Liver (tissue), 8 donors: ENCODE measurements at regions not wholly inside any gene's neighbourhood (a gene's known extent, or its start where the extent isn't known, plus 50 kb on each side); places are given as distances from the start of the nearest gene placed in this dataset.

Experiments used
- DNase-seq: peaks from one replicate; pipeline ENCODE4 v3.0.0-alpha.2; 2017; ENCODE audit warnings: low spot score
- H3K27ac ChIP-seq, 2 donors: one replicate each; pipeline ENCODE4 v1.7.0; 2013; ENCODE audit warnings: inconsistent platforms in 2 of 2, low read length in 2 of 2, control low read depth in 1 of 2, low read depth in 1 of 2, mild to moderate bottlenecking in 1 of 2
- H3K27me3 ChIP-seq, 4 donors: one replicate each; pipeline versions ENCODE4 v1.6.1 to v1.7.0; 2013; ENCODE audit warnings: low read length in 3 of 4, inconsistent platforms in 1 of 4, mild to moderate bottlenecking in 1 of 4, moderate library complexity in 1 of 4; ENCODE audit not compliant: control insufficient read depth in 4 of 4, insufficient read depth in 4 of 4
- H3K36me3 ChIP-seq, 4 donors: one replicate each; pipeline versions ENCODE4 v1.6.1 to v1.7.0; 2013; ENCODE audit warnings: low read length in 3 of 4, mild to moderate bottlenecking in 3 of 4, low read depth in 1 of 4, moderate library complexity in 1 of 4; ENCODE audit not compliant: control insufficient read depth in 4 of 4, insufficient read depth in 3 of 4
- H3K4me1 ChIP-seq, 4 donors: one replicate each; pipeline versions ENCODE4 v1.6.1 to v1.7.0; 2013; ENCODE audit warnings: low read length in 3 of 4, mild to moderate bottlenecking in 3 of 4, moderate library complexity in 1 of 4; ENCODE audit not compliant: control insufficient read depth in 4 of 4, insufficient read depth in 4 of 4
- H3K4me3 ChIP-seq, 3 donors: one replicate each; pipeline versions ENCODE4 v1.6.1 to v1.7.0; 2013; ENCODE audit warnings: low read length in 3 of 3, control low read depth in 1 of 3, low read depth in 1 of 3, mild to moderate bottlenecking in 1 of 3
- H3K9ac ChIP-seq, 2 donors: one replicate each; pipeline ENCODE4 v1.7.0; 2013; ENCODE audit warnings: low read length in 2 of 2, mild to moderate bottlenecking in 2 of 2, moderate library complexity in 2 of 2, control low read depth in 1 of 2, low read depth in 1 of 2
- H3K9me3 ChIP-seq, 4 donors: one replicate each; pipeline versions ENCODE4 v1.6.1 to v1.7.0; 2013; ENCODE audit warnings: low read length in 3 of 4; ENCODE audit not compliant: control insufficient read depth in 4 of 4
- ATF3 ChIP-seq: IDR thresholded peaks from 2 replicates; pipeline ENCODE4 v1.6.1; 2016; ENCODE audit warnings: antibody characterized with exemption
- EGR1 ChIP-seq, 2 donors: IDR thresholded peaks; 2 replicates each; pipeline ENCODE4 v1.6.1; 2016 to 2018; ENCODE audit warnings: antibody characterized with exemption in 2 of 2, low read depth in 2 of 2
- FOXA1 ChIP-seq: IDR thresholded peaks from 2 replicates; pipeline ENCODE4 v1.6.1; 2016; ENCODE audit warnings: antibody characterized with exemption
- FOXA2 ChIP-seq: IDR thresholded peaks from 2 replicates; pipeline ENCODE4 v1.6.1; 2016; ENCODE audit warnings: antibody characterized with exemption
- GABPA ChIP-seq, 2 donors: IDR thresholded peaks in 1 of 2; conservative IDR thresholded peaks in 1 of 2; 2 replicates each; pipeline ENCODE4 v1.6.1; 2016; ENCODE audit warnings: antibody characterized with exemption in 2 of 2, mild to moderate bottlenecking in 1 of 2, moderate library complexity in 1 of 2
- HNF4A ChIP-seq, 2 donors: conservative IDR thresholded peaks; 2 replicates each; pipeline ENCODE4 v1.6.1; 2016; ENCODE audit warnings: antibody characterized with exemption in 2 of 2, mild to moderate bottlenecking in 2 of 2
- HNF4G ChIP-seq: IDR thresholded peaks from 2 replicates; pipeline ENCODE4 v1.6.1; 2016; ENCODE audit warnings: antibody characterized with exemption
- JUND ChIP-seq, 2 donors: IDR thresholded peaks; 2 replicates each; pipeline ENCODE4 v1.6.1; 2016; ENCODE audit warnings: antibody characterized with exemption in 2 of 2
- NR2F2 ChIP-seq: IDR thresholded peaks from 2 replicates; pipeline ENCODE4 v1.6.1; 2016; ENCODE audit warnings: antibody characterized with exemption
- RAD21 ChIP-seq, 2 donors: IDR thresholded peaks; 2 replicates each; pipeline ENCODE4 v1.6.1; 2016; ENCODE audit warnings: antibody characterized with exemption in 2 of 2, mild to moderate bottlenecking in 2 of 2
- RXRA ChIP-seq, 2 donors: IDR thresholded peaks; 2 replicates each; pipeline ENCODE4 v1.6.1; 2017 to 2018; ENCODE audit warnings: antibody characterized with exemption in 2 of 2, mild to moderate bottlenecking in 1 of 2
- SP1 ChIP-seq: IDR thresholded peaks from 2 replicates; pipeline ENCODE4 v1.6.1; 2018; ENCODE audit warnings: antibody characterized with exemption, mild to moderate bottlenecking
- TAF1 ChIP-seq: conservative IDR thresholded peaks from 2 replicates; pipeline ENCODE4 v1.6.1; 2016; ENCODE audit warnings: antibody characterized with exemption, mild to moderate bottlenecking
- YY1 ChIP-seq: IDR thresholded peaks from 2 replicates; pipeline ENCODE4 v1.6.1; 2016; ENCODE audit warnings: antibody characterized with exemption, mild to moderate bottlenecking
- ZBTB33 ChIP-seq: IDR thresholded peaks from 2 replicates; pipeline ENCODE4 v1.6.1; 2016; ENCODE audit warnings: antibody characterized with exemption
- WGBS: extraction: QIAGEN DNeasy Blood & Tissue Kit; methylation state at CpG from one replicate; pipeline ENCODE4 v1.1.7; 2013; 5-methylcytosine and 5-hydroxymethylcytosine counted together
- TF ChIP-seq, protein P1 (sequence below): IDR thresholded peaks from 2 replicates; pipeline ENCODE4 v1.6.1; 2016; ENCODE audit warnings: antibody characterized with exemption, mild to moderate bottlenecking
- TF ChIP-seq, protein P2 (sequence below): fragments of 150-350 bp; IDR thresholded peaks from 2 replicates; pipeline ENCODE4 v1.5.1; 2017; ENCODE audit warnings: improper control_type of control experiment, low read depth, low read length; ENCODE audit not compliant: missing input control
- TF ChIP-seq, protein P3 (sequence below): IDR thresholded peaks from 2 replicates; pipeline ENCODE4 v1.6.1; 2016; ENCODE audit warnings: antibody characterized with exemption
- donor health status: healthy.
- donor health status: healthy.
- donor health status: healthy.
- donor health status: healthy.
- donor health status: healthy.

- DNase-seq: no peak
- Histone ChIP-seq H3K4me1 (no peaks in the 10 kb centered on the region), H3K4me3 (no peak overlapping the region), H3K27ac (no peak overlapping the region), H3K36me3 (no peaks in the 10 kb centered on the region), H3K27me3 (no peaks in the 10 kb centered on the region), H3K9ac (no peak overlapping the region), H3K9me3 (peaks cover 0 to 4% (median 2%) of the 10 kb centered on the region in 4 donors)
- WGBS: 89% methylated on average over 6 of the region's 6 CpGs
- TF ChIP-seq YY1 (no peak), NR2F2 (no peak), EGR1 (IDR thresholded peaks at IDR 0.05; ENCODE audit: low read depth in 2 of 2) (no peak), FOXA2 (no peak), HNF4G (no peak), GABPA (IDR thresholded peaks at IDR 0.05 in 1 of 2, conservative IDR thresholded peaks at IDR 0.05 in 1 of 2) (no peak), ZBTB33 (no peak), RXRA (IDR thresholded peaks at IDR 0.05) (no peak), JUND (IDR thresholded peaks at IDR 0.05) (no peak), FOXA1 (no peak)
- TF ChIP-seq, protein P1, sequence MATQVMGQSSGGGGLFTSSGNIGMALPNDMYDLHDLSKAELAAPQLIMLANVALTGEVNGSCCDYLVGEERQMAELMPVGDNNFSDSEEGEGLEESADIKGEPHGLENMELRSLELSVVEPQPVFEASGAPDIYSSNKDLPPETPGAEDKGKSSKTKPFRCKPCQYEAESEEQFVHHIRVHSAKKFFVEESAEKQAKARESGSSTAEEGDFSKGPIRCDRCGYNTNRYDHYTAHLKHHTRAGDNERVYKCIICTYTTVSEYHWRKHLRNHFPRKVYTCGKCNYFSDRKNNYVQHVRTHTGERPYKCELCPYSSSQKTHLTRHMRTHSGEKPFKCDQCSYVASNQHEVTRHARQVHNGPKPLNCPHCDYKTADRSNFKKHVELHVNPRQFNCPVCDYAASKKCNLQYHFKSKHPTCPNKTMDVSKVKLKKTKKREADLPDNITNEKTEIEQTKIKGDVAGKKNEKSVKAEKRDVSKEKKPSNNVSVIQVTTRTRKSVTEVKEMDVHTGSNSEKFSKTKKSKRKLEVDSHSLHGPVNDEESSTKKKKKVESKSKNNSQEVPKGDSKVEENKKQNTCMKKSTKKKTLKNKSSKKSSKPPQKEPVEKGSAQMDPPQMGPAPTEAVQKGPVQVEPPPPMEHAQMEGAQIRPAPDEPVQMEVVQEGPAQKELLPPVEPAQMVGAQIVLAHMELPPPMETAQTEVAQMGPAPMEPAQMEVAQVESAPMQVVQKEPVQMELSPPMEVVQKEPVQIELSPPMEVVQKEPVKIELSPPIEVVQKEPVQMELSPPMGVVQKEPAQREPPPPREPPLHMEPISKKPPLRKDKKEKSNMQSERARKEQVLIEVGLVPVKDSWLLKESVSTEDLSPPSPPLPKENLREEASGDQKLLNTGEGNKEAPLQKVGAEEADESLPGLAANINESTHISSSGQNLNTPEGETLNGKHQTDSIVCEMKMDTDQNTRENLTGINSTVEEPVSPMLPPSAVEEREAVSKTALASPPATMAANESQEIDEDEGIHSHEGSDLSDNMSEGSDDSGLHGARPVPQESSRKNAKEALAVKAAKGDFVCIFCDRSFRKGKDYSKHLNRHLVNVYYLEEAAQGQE: no peak
- TF ChIP-seq, protein P2, sequence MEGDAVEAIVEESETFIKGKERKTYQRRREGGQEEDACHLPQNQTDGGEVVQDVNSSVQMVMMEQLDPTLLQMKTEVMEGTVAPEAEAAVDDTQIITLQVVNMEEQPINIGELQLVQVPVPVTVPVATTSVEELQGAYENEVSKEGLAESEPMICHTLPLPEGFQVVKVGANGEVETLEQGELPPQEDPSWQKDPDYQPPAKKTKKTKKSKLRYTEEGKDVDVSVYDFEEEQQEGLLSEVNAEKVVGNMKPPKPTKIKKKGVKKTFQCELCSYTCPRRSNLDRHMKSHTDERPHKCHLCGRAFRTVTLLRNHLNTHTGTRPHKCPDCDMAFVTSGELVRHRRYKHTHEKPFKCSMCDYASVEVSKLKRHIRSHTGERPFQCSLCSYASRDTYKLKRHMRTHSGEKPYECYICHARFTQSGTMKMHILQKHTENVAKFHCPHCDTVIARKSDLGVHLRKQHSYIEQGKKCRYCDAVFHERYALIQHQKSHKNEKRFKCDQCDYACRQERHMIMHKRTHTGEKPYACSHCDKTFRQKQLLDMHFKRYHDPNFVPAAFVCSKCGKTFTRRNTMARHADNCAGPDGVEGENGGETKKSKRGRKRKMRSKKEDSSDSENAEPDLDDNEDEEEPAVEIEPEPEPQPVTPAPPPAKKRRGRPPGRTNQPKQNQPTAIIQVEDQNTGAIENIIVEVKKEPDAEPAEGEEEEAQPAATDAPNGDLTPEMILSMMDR: no peak
- TF ChIP-seq, protein P3, sequence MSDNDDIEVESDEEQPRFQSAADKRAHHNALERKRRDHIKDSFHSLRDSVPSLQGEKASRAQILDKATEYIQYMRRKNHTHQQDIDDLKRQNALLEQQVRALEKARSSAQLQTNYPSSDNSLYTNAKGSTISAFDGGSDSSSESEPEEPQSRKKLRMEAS: no peak
Observed at GRCh38 chr2:120626566-120626965, 109.1 kb upstream of the GLI2 start.

- Histone ChIP-seq H3K27me3 (no peaks in the 10 kb centered on the region), H3K27ac (no peak overlapping the region), H3K4me1 (no peaks in the 10 kb centered on the region), H3K36me3 (no peaks in the 10 kb centered on the region), H3K9me3 (peaks cover 0 to 4% (median 1%) of the 10 kb centered on the region in 4 donors), H3K9ac (no peak overlapping the region), H3K4me3 (no peak overlapping the region)
- TF ChIP-seq RAD21 (IDR thresholded peaks at IDR 0.05) (no peak), ATF3 (no peak), NR2F2 (no peak), SP1 (no peak), YY1 (no peak), GABPA (IDR thresholded peaks at IDR 0.05 in 1 of 2, conservative IDR thresholded peaks at IDR 0.05 in 1 of 2) (no peak), TAF1 (no peak), HNF4A (conservative IDR thresholded peaks at IDR 0.05) (no peak), ZBTB33 (no peak), HNF4G (no peak), FOXA1 (no peak)
- 82% methylated on average over 3 of the region's 3 CpGs for WGBS
- DNase-seq: no peak
Observed at GRCh38 chr2:120628248-120628647, 107.4 kb upstream of the GLI2 start.
